Smooth muscle cell (in vitro differentiated cells): ENCODE measurements at regions not wholly inside any gene's neighbourhood (a gene's known extent, or its start where the extent isn't known, plus 50 kb on each side); places are given as distances from the start of the nearest gene placed in this dataset.

Experiments used
- DNase-seq: peaks from one replicate; lab custom pipeline; 2025; ENCODE audit not compliant: unreplicated experiment; lab: John Stamatoyannopoulos, UW
- H2AFZ ChIP-seq: fragments of 200-600 bp; sonication (generic); 2 replicates; pipeline ENCODE4 v1.6.0; 2016; ENCODE audit warnings: antibody characterized with exemption, low read depth, mild to moderate bottlenecking
- H3F3A ChIP-seq: fragments of 200-600 bp; sonication (generic); 2 replicates; pipeline ENCODE4 v1.6.0; 2017; ENCODE audit warnings: antibody characterized with exemption, low read depth
- H3K27ac ChIP-seq: fragments of 200-600 bp; sonication (generic); 2 replicates; pipeline ENCODE4 v1.5.1; 2016; ENCODE audit warnings: low read depth, mild to moderate bottlenecking
- H3K27me3 ChIP-seq: fragments of 200-600 bp; sonication (generic); 2 replicates; pipeline ENCODE4 v1.6.1; 2016; ENCODE audit warnings: low read depth, mild to moderate bottlenecking
- H3K36me3 ChIP-seq: fragments of 200-600 bp; sonication (generic); 2 replicates; pipeline ENCODE4 v1.5.1; 2016; ENCODE audit warnings: low read depth
- H3K4me1 ChIP-seq: fragments of 200-600 bp; sonication (generic); 2 replicates; pipeline ENCODE4 v1.5.1; 2016; ENCODE audit warnings: low read depth
- H3K4me2 ChIP-seq: fragments of 200-600 bp; sonication (generic); 2 replicates; pipeline ENCODE4 v1.6.0; 2016; ENCODE audit warnings: mild to moderate bottlenecking
- H3K4me3 ChIP-seq: fragments of 200-600 bp; sonication (generic); 2 replicates; pipeline ENCODE4 v1.5.1; 2016; ENCODE audit warnings: mild to moderate bottlenecking
- H3K79me2 ChIP-seq: fragments of 200-600 bp; sonication (generic); 2 replicates; pipeline ENCODE4 v1.6.0; 2016; ENCODE audit warnings: low read depth, mild to moderate bottlenecking
- H3K9ac ChIP-seq: fragments of 200-600 bp; sonication (generic); 2 replicates; pipeline ENCODE4 v1.6.0; 2016; ENCODE audit warnings: low read depth
- H3K9me3 ChIP-seq: fragments of 200-600 bp; sonication (generic); replicated peaks from 2 replicates; pipeline ENCODE4 v1.5.1; 2016; ENCODE audit warnings: low read depth
- H4K20me1 ChIP-seq: fragments of 200-600 bp; sonication (generic); 2 replicates; pipeline ENCODE4 v1.6.0; 2016; ENCODE audit warnings: low read depth
- CTCF ChIP-seq: fragments of 200-600 bp; sonication (generic); IDR thresholded peaks from 2 replicates; pipeline ENCODE4 v1.5.1; 2017; ENCODE audit warnings: borderline replicate concordance, mild to moderate bottlenecking, antibody characterized with exemption; ENCODE audit not compliant: insufficient read depth, poor library complexity, severe bottlenecking
- WGBS: methylation state at CpG from one replicate; pipeline ENCODE4 v1.1.7; 2016; ENCODE audit warnings: low lambda C conversion rate; 5-methylcytosine and 5-hydroxymethylcytosine counted together

- Histone ChIP-seq H3K4me3 (no peak overlapping the region), H3K9me3 (no peaks in the 10 kb centered on the region), H3K27me3 (no peaks in the 10 kb centered on the region), H3K79me2 (no peaks in the 10 kb centered on the region), H3F3A (no peaks in the 10 kb centered on the region), H3K4me2 (no peak overlapping the region), H3K36me3 (no peaks in the 10 kb centered on the region), H3K9ac (no peak overlapping the region), H4K20me1 (no peaks in the 10 kb centered on the region), H3K27ac (no peak overlapping the region), H2AFZ (no peak overlapping the region), H3K4me1 (no peaks in the 10 kb centered on the region)
- no peak for DNase-seq
- TF ChIP-seq CTCF = no peak
- WGBS = 94% methylated on average over 1 of the region's 1 CpG
Observed at GRCh38 chr12:102687523-102687922, 207.2 kb upstream of the IGF1 start.

- Histone ChIP-seq H3K27ac (no peak overlapping the region), H3K9me3 (no peaks in the 10 kb centered on the region), H2AFZ (no peak overlapping the region), H3K79me2 (no peaks in the 10 kb centered on the region), H3F3A (no peaks in the 10 kb centered on the region), H3K36me3 (no peaks in the 10 kb centered on the region), H3K4me2 (no peak overlapping the region), H3K4me3 (no peak overlapping the region), H3K27me3 (no peaks in the 10 kb centered on the region), H4K20me1 (no peaks in the 10 kb centered on the region), H3K9ac (no peak overlapping the region), H3K4me1 (no peaks in the 10 kb centered on the region)
- no peak for TF ChIP-seq CTCF
- DNase-seq = no peak
- 90% methylated on average over 4 of the region's 4 CpGs for WGBS
Observed at GRCh38 chr12:102685841-102686240, 205.5 kb upstream of the IGF1 start.

- 90% methylated on average over 2 of the region's 2 CpGs for WGBS
- Histone ChIP-seq H3K27ac (no peak overlapping the region), H3K4me2 (no peak overlapping the region), H3K4me3 (no peak overlapping the region), H3K27me3 (no peaks in the 10 kb centered on the region), H4K20me1 (no peaks in the 10 kb centered on the region), H3K9ac (no peak overlapping the region), H3K36me3 (no peaks in the 10 kb centered on the region), H3K9me3 (no peaks in the 10 kb centered on the region), H3K79me2 (no peaks in the 10 kb centered on the region), H2AFZ (no peak overlapping the region), H3K4me1 (no peaks in the 10 kb centered on the region), H3F3A (no peaks in the 10 kb centered on the region)
- no peak for TF ChIP-seq CTCF
- DNase-seq = no peak
Observed at GRCh38 chr12:102685172-102685571, 204.8 kb upstream of the IGF1 start.

- H3K4me3 ChIP-seq = no peak overlapping the region
- no peak overlapping the region for H3K9ac ChIP-seq
- H3K27ac ChIP-seq = no peak overlapping the region
- H3K79me2 ChIP-seq = no peaks in the 10 kb centered on the region
- H2AFZ ChIP-seq = no peak overlapping the region
- no peaks in the 10 kb centered on the region for H3K27me3 ChIP-seq
- DNase-seq = no peak
- 84% methylated on average over 2 of the region's 2 CpGs for WGBS
- no peak overlapping the region for H3K4me2 ChIP-seq
- no peak for TF ChIP-seq CTCF
- no peaks in the 10 kb centered on the region for H3K4me1 ChIP-seq
- H3K36me3 ChIP-seq = no peaks in the 10 kb centered on the region
- no peaks in the 10 kb centered on the region for H4K20me1 ChIP-seq
- H3K9me3 ChIP-seq = no peaks in the 10 kb centered on the region
- no peaks in the 10 kb centered on the region for H3F3A ChIP-seq
Observed at GRCh38 chr12:102682366-102683289, 202.3 kb upstream of the IGF1 start.
